GM12892 (cell line): ENCODE measurements at regions not wholly inside any gene's neighbourhood (a gene's known extent, or its start where the extent isn't known, plus 50 kb on each side); places are given as distances from the start of the nearest gene placed in this dataset.

Experiments used
- POLR2A ChIP-seq: IDR thresholded peaks from 2 replicates; pipeline ENCODE4 v1.6.1; 2011; ENCODE audit warnings: low read depth, low read length, control low read depth
- POLR2AphosphoS5 ChIP-seq: IDR thresholded peaks from 2 replicates; pipeline ENCODE4 v1.6.1; 2011; ENCODE audit warnings: low read depth, low read length, control low read depth

- TF ChIP-seq POLR2A, result no peak
- no peak for TF ChIP-seq POLR2AphosphoS5
Observed at GRCh38 chr2:64765160-64765805, 111.6 kb upstream of the SERTAD2 start.
